A673 (cell line): ENCODE measurements at regions not wholly inside any gene's neighbourhood (a gene's known extent, or its start where the extent isn't known, plus 50 kb on each side); places are given as distances from the start of the nearest gene placed in this dataset.

Experiments
- BruUV-seq: library from RNA; stranded (reverse); fragments of 400-500 nt; replicated peaks from 2 replicates; lab custom pipeline; 2021; lab: Mats Ljungman, UMichigan
- CTCF ChIA-PET: fragments of 300-600 bp; sonication (Branson Sonifier 250); formaldehyde crosslinking; loops from one replicate; lab custom pipeline; 2022; ENCODE audit warnings: antibody characterized with exemption; lab: Charles Lee
- POLR2A ChIA-PET: fragments of 300-600 bp; sonication (Branson Sonifier 250); formaldehyde crosslinking; loops from one replicate; lab custom pipeline; 2022; ENCODE audit warnings: antibody characterized with exemption; ENCODE audit not compliant: low non-redundant PET; lab: Charles Lee
- DNase-seq: peaks from one replicate; pipeline ENCODE4 v3.0.0-alpha.2; 2015; ENCODE audit warnings: low spot score
- H3K27ac ChIP-seq: fragments of 200-600 bp; sonication (generic); 2 replicates; pipeline ENCODE4 v1.5.1; 2016; ENCODE audit warnings: mixed run types, low read depth, mild to moderate bottlenecking, mixed read lengths, antibody characterized with exemption, low read length; ENCODE audit not compliant: poor library complexity, severe bottlenecking
- H3K27me3 ChIP-seq: fragments of 200-600 bp; sonication (generic); replicated peaks from 2 replicates; pipeline ENCODE4 v1.6.1; 2017; ENCODE audit warnings: mixed run types, low read depth, mild to moderate bottlenecking, mixed read lengths, antibody characterized with exemption, low read length; ENCODE audit not compliant: insufficient read depth, poor library complexity
- H3K36me3 ChIP-seq: fragments of 200-600 bp; sonication (generic); 2 replicates; pipeline ENCODE4 v1.6.1; 2016; ENCODE audit warnings: mixed run types, mild to moderate bottlenecking, mixed read lengths, antibody characterized with exemption, low read length; ENCODE audit not compliant: insufficient read depth, poor library complexity, severe bottlenecking
- H3K4me1 ChIP-seq: fragments of 200-600 bp; sonication (generic); 2 replicates; pipeline ENCODE4 v1.6.1; 2017; ENCODE audit warnings: mixed run types, mild to moderate bottlenecking, mixed read lengths, antibody characterized with exemption, low read length; ENCODE audit not compliant: insufficient read depth, poor library complexity, severe bottlenecking
- H3K4me3 ChIP-seq: fragments of 200-600 bp; sonication (generic); 2 replicates; pipeline ENCODE4 v1.5.1; 2016; ENCODE audit warnings: low read depth, mixed run types, mild to moderate bottlenecking, mixed read lengths, low read length; ENCODE audit not compliant: poor library complexity, severe bottlenecking
- H3K9me3 ChIP-seq: fragments of 200-600 bp; sonication (generic); 2 replicates; pipeline ENCODE4 v1.6.1; 2016; ENCODE audit warnings: mixed run types, low read depth, mild to moderate bottlenecking, mixed read lengths, antibody characterized with exemption, low read length; ENCODE audit not compliant: poor library complexity, severe bottlenecking
- CTCF ChIP-seq: fragments of 300-800, 200-600 bp; sonication (generic); conservative IDR thresholded peaks from 2 replicates; pipeline ENCODE4 v1.5.1; 2017; ENCODE audit warnings: low read depth, mild to moderate bottlenecking, antibody characterized with exemption, low read length, moderate library complexity, mixed read lengths
- EZH2 ChIP-seq: fragments of 200-600 bp; sonication (generic); IDR thresholded peaks from 2 replicates; pipeline ENCODE4 v1.6.1; 2017; ENCODE audit warnings: borderline replicate concordance, low read depth, mild to moderate bottlenecking, mixed read lengths, antibody characterized with exemption, low read length; ENCODE audit not compliant: poor library complexity, severe bottlenecking
- intact Hi-C: fragments of 100-400 bp; cut with micrococcal nuclease; formaldehyde crosslinking; loops from one replicate; pipeline ENCODE4 v1.10.0; 2022; ENCODE audit not compliant: unreplicated experiment

GRCh38 chr2:236646871-236647270 is 77.2 kb downstream of the ACKR3 start:
- intact Hi-C loops, result no loop called here
- H3K9me3 ChIP-seq, result no peaks in the 10 kb centered on the region
- no peak overlapping the region for H3K27ac ChIP-seq
- TF ChIP-seq EZH2, result no peak
- TF ChIP-seq CTCF, result no peak
- no TSS peak for BruUV-seq
- CTCF ChIA-PET, result no interaction called here
- H3K27me3 ChIP-seq, result peaks cover 25% of the 10 kb centered on the region
- H3K4me3 ChIP-seq, result no peak overlapping the region
- POLR2A ChIA-PET, result no interaction called here
- H3K36me3 ChIP-seq, result no peaks in the 10 kb centered on the region
- no peaks in the 10 kb centered on the region for H3K4me1 ChIP-seq
- DNase-seq, result no peak

- CTCF ChIA-PET, result no interaction called here
- Histone ChIP-seq H3K36me3 (no peaks in the 10 kb centered on the region), H3K27me3 (peaks cover 17% of the 10 kb centered on the region), H3K4me3 (no peak overlapping the region), H3K27ac (no peak overlapping the region), H3K4me1 (no peaks in the 10 kb centered on the region), H3K9me3 (no peaks in the 10 kb centered on the region)
- POLR2A ChIA-PET, result no interaction called here
- intact Hi-C loops, result no loop called here
- BruUV-seq, result no TSS peak
- no peak for TF ChIP-seq EZH2
- no peak for TF ChIP-seq CTCF
- no peak for DNase-seq
Observed at GRCh38 chr2:236647621-236648020, 78.0 kb downstream of the ACKR3 start.

- Histone ChIP-seq H3K4me1 (no peaks in the 10 kb centered on the region), H3K27ac (no peak overlapping the region), H3K9me3 (no peaks in the 10 kb centered on the region), H3K27me3 (peaks cover 19% of the 10 kb centered on the region), H3K36me3 (no peaks in the 10 kb centered on the region), H3K4me3 (no peak overlapping the region)
- no TSS peak for BruUV-seq
- POLR2A ChIA-PET, result no interaction called here
- intact Hi-C loops, result no loop called here
- CTCF ChIA-PET, result no interaction called here
- TF ChIP-seq EZH2, result no peak
- no peak for TF ChIP-seq CTCF
- DNase-seq, result no peak
Observed at GRCh38 chr2:236653863-236654262, 84.2 kb downstream of the ACKR3 start.
